PC-3 (cell line): ENCODE measurements at regions not wholly inside any gene's neighbourhood (a gene's known extent, or its start where the extent isn't known, plus 50 kb on each side); places are given as distances from the start of the nearest gene placed in this dataset.

Experiments
- ATAC-seq: fragments of 200-7000 bp; cut with Tn5 transposase; 2 replicates; pipeline ENCODE4 v1.9.1; 2020; ENCODE audit warnings: mild to moderate bottlenecking, moderate library complexity
- BruUV-seq: library from RNA; stranded (reverse); fragments of 400-500 nt; replicated peaks from 2 replicates; lab custom pipeline; 2021; lab: Mats Ljungman, UMichigan
- CTCF ChIA-PET: fragments of 300-600 bp; sonication (Branson Sonifier 250); formaldehyde crosslinking; loops from one replicate; lab custom pipeline; 2022; ENCODE audit warnings: antibody characterized with exemption; lab: Charles Lee
- POLR2A ChIA-PET: fragments of 300-600 bp; sonication (Branson Sonifier 250); formaldehyde crosslinking; loops from one replicate; lab custom pipeline; 2022; ENCODE audit warnings: antibody characterized with exemption; ENCODE audit not compliant: unreplicated experiment; lab: Charles Lee
- DNase-seq: peaks from one replicate; pipeline ENCODE4 v3.0.0-alpha.2; 2015
- H2AFZ ChIP-seq: fragments of 300-600 bp; sonication (generic); 2 replicates; pipeline ENCODE4 v1.6.0; 2016; ENCODE audit warnings: antibody characterized with exemption, low read length
- H3F3A ChIP-seq: fragments of 300-600 bp; sonication (generic); one replicate; pipeline ENCODE4 v1.6.0; 2017; ENCODE audit warnings: antibody characterized with exemption, low read length, control low read depth, mild to moderate bottlenecking; ENCODE audit not compliant: unreplicated experiment
- H3K27ac ChIP-seq: fragments of 300-600 bp; sonication (generic); 2 replicates; pipeline ENCODE4 v1.5.1; 2016; ENCODE audit warnings: mild to moderate bottlenecking, low read length
- H3K27me3 ChIP-seq: fragments of 300-600 bp; sonication (generic); 2 replicates; pipeline ENCODE4 v1.6.1; 2016; ENCODE audit warnings: low read length, mixed read lengths
- H3K36me3 ChIP-seq: fragments of 300-600 bp; sonication (generic); 2 replicates; pipeline ENCODE4 v1.6.1; 2016; ENCODE audit warnings: low read depth, mixed run types, low read length, mixed read lengths
- H3K4me1 ChIP-seq: fragments of 300-600 bp; sonication (generic); 2 replicates; pipeline ENCODE4 v1.5.1; 2016; ENCODE audit warnings: low read length; ENCODE audit not compliant: insufficient read depth
- H3K4me2 ChIP-seq: fragments of 300-600 bp; sonication (generic); 2 replicates; pipeline ENCODE4 v1.6.0; 2016; ENCODE audit warnings: low read length
- H3K4me3 ChIP-seq: fragments of 300-600 bp; sonication (generic); 2 replicates; pipeline ENCODE4 v1.5.1; 2016; ENCODE audit warnings: mild to moderate bottlenecking, low read length, mixed read lengths
- H3K79me2 ChIP-seq: fragments of 300-600 bp; sonication (generic); 2 replicates; pipeline ENCODE4 v1.6.1; 2017; ENCODE audit warnings: low read length, mixed read lengths
- H3K9ac ChIP-seq: fragments of 300-600 bp; sonication (generic); 2 replicates; pipeline ENCODE4 v1.6.0; 2016; ENCODE audit warnings: mild to moderate bottlenecking, low read length
- H3K9me2 ChIP-seq: fragments of 300-600 bp; sonication (generic); replicated peaks from 2 replicates; pipeline ENCODE4 v1.6.1; 2016; ENCODE audit warnings: mixed run types, low read length, mixed read lengths
- H3K9me3 ChIP-seq: fragments of 300-600 bp; sonication (generic); 2 replicates; pipeline ENCODE4 v1.6.1; 2016; ENCODE audit warnings: low read length, mixed read lengths
- H4K20me1 ChIP-seq: fragments of 300-600 bp; sonication (generic); 2 replicates; pipeline ENCODE4 v1.6.1; 2016; ENCODE audit warnings: low read length, mixed read lengths
- EZH2 ChIP-seq: fragments of 300-600 bp; sonication (generic); IDR thresholded peaks from one replicate; pipeline ENCODE4 v1.6.1; 2017; ENCODE audit warnings: antibody characterized with exemption, mild to moderate bottlenecking, low read length; ENCODE audit not compliant: unreplicated experiment
- EZH2phosphoT487 ChIP-seq: fragments of 300-600 bp; sonication (generic); IDR thresholded peaks from 2 replicates; pipeline ENCODE4 v1.6.1; 2018; ENCODE audit warnings: mild to moderate bottlenecking, antibody characterized with exemption, low read length, borderline replicate concordance
- intact Hi-C: fragments of 100-400 bp; cut with micrococcal nuclease; formaldehyde crosslinking; loops from 2 replicates; pipeline ENCODE4 v1.9.0; 2023
- TF ChIP-seq, protein P1 (sequence below): fragments of 300-600 bp; sonication (generic); conservative IDR thresholded peaks from 2 replicates; pipeline ENCODE4 v1.5.1; 2017; ENCODE audit warnings: antibody characterized with exemption, low read depth, mild to moderate bottlenecking, low read length

DNA sequence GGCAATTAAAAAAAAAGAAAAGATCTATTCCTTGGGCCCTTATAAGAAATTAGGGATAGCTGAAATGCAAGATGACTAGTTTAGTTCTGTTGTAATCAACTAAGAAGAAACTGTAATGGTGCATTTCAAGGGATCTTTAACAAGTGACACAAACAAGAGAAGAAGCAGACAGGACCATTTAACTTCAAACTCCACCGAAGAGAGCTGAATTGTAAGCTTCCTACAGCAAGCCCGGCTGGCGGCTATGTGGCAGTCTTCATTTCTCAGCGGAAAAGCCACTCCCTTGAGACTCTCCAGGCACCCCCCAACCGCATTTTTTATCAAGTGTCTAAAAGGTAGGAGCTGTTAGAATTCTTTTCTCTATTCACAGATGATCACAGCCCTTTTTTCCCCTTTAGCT lies 305.2 kb upstream of the ZNF507 start:
- H3K4me3 ChIP-seq, result no peak overlapping the region
- H3K36me3 ChIP-seq, result no peaks in the 10 kb centered on the region
- H3K79me2 ChIP-seq, result no peaks in the 10 kb centered on the region
- H3K9me2 ChIP-seq, result no peaks in the 10 kb centered on the region
- H3F3A ChIP-seq, result no peaks in the 10 kb centered on the region
- TF ChIP-seq, protein P1, sequence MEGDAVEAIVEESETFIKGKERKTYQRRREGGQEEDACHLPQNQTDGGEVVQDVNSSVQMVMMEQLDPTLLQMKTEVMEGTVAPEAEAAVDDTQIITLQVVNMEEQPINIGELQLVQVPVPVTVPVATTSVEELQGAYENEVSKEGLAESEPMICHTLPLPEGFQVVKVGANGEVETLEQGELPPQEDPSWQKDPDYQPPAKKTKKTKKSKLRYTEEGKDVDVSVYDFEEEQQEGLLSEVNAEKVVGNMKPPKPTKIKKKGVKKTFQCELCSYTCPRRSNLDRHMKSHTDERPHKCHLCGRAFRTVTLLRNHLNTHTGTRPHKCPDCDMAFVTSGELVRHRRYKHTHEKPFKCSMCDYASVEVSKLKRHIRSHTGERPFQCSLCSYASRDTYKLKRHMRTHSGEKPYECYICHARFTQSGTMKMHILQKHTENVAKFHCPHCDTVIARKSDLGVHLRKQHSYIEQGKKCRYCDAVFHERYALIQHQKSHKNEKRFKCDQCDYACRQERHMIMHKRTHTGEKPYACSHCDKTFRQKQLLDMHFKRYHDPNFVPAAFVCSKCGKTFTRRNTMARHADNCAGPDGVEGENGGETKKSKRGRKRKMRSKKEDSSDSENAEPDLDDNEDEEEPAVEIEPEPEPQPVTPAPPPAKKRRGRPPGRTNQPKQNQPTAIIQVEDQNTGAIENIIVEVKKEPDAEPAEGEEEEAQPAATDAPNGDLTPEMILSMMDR, result no peak
- TF ChIP-seq EZH2, result no peak
- no peak for TF ChIP-seq EZH2phosphoT487
- no peaks in the 10 kb centered on the region for H3K9me3 ChIP-seq
- ATAC-seq (no peak), DNase-seq (no peak)
- ChIA-PET POLR2A (no interaction called here), CTCF (no interaction called here)
- no peaks in the 10 kb centered on the region for H3K4me1 ChIP-seq
- H3K27ac ChIP-seq, result no peak overlapping the region
- H3K27me3 ChIP-seq, result peaks cover 13% of the 10 kb centered on the region
- H3K9ac ChIP-seq, result no peak overlapping the region
- no peak overlapping the region for H2AFZ ChIP-seq
- no TSS peak for BruUV-seq
- intact Hi-C loops, result no loop called here
- no peak overlapping the region for H3K4me2 ChIP-seq
- no peaks in the 10 kb centered on the region for H4K20me1 ChIP-seq

DNA sequence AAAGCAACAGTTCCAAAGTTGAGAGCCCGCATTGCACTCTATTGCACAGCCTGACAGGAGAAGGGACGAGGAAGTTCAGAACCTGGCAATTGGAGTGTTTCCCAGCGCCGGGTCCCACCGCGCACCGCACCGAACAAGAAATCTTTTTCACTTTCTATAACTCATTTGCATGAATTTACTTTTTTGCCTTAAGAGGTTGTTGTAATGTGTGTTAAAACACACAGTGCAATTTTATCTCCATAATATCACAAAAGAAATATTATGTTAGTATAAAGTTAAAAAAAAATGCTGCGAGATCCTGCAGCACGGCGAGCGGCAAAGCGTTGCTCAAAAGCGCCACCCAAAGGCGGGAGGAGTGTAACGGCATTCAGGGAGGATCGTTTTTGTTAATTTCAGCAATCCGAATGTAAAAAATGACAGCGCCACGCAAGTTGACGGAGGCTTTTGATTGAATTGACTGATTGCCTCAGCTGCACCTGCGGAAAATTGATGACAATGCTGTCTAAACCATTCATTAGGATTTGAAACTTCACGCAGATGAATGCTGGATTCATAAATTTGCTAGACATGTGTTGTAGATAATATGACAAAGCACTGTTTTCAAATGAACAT lies 303.6 kb upstream of the ZNF507 start:
- TF ChIP-seq, protein P1, result peak; percentile 40
- TF ChIP-seq EZH2 (no peak), EZH2phosphoT487 (no peak)
- no peaks in the 10 kb centered on the region for H3F3A ChIP-seq
- intact Hi-C loops, result no loop called here
- H4K20me1 ChIP-seq, result no peaks in the 10 kb centered on the region
- no peak overlapping the region for H3K27ac ChIP-seq
- ATAC-seq, result no peak
- H3K9me2 ChIP-seq, result no peaks in the 10 kb centered on the region
- H3K4me2 ChIP-seq, result no peak overlapping the region
- DNase-seq, result no peak
- H3K79me2 ChIP-seq, result no peaks in the 10 kb centered on the region
- BruUV-seq, result no TSS peak
- CTCF ChIA-PET, result no interaction called here
- POLR2A ChIA-PET, result no interaction called here
- no peak overlapping the region for H2AFZ ChIP-seq
- no peaks in the 10 kb centered on the region for H3K36me3 ChIP-seq
- H3K9ac ChIP-seq, result no peak overlapping the region
- H3K9me3 ChIP-seq, result no peaks in the 10 kb centered on the region
- H3K4me1 ChIP-seq, result no peaks in the 10 kb centered on the region
- no peak overlapping the region for H3K4me3 ChIP-seq
- H3K27me3 ChIP-seq, result peaks cover 13% of the 10 kb centered on the region

DNA sequence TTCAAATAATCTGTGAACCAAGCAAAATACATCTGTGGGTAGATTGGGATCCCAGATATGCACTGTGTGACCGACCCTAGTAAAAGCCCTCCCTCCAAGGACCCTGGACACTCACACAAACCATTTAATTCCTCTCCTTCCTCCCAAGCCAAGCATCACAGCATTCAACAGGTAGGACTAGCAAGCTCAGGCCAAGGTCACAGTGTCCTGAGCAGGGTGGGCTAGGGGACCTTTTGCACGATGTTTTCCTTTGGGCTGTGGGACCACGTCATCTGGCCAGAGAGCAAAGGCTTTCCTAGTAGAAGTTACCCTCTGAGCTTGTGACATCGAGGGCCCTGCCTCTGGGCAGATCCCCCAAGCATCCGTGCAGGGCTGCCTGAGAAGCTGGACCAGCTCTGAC lies 297.6 kb upstream of the ZNF507 start:
- Histone ChIP-seq H2AFZ (no peak overlapping the region), H3K27me3 (no peaks in the 10 kb centered on the region), H3K4me3 (no peak overlapping the region), H3K9ac (no peak overlapping the region), H3K27ac (no peak overlapping the region), H3K4me2 (no peak overlapping the region), H4K20me1 (no peaks in the 10 kb centered on the region), H3K9me3 (no peaks in the 10 kb centered on the region), H3K36me3 (no peaks in the 10 kb centered on the region), H3K9me2 (no peaks in the 10 kb centered on the region), H3K79me2 (no peaks in the 10 kb centered on the region), H3F3A (no peaks in the 10 kb centered on the region), H3K4me1 (no peaks in the 10 kb centered on the region)
- no TSS peak for BruUV-seq
- ChIA-PET CTCF (no interaction called here), POLR2A (no interaction called here)
- DNase-seq, result no peak
- ATAC-seq, result no peak
- TF ChIP-seq EZH2phosphoT487 (no peak), EZH2 (no peak)
- TF ChIP-seq, protein P1, result no peak
- intact Hi-C loops, result no loop called here
